ENCODE measurements at regions not wholly inside any gene's neighbourhood (a gene's known extent, or its start where the extent isn't known, plus 50 kb on each side); places are given as distances from the start of the nearest gene placed in this dataset.

DNA sequence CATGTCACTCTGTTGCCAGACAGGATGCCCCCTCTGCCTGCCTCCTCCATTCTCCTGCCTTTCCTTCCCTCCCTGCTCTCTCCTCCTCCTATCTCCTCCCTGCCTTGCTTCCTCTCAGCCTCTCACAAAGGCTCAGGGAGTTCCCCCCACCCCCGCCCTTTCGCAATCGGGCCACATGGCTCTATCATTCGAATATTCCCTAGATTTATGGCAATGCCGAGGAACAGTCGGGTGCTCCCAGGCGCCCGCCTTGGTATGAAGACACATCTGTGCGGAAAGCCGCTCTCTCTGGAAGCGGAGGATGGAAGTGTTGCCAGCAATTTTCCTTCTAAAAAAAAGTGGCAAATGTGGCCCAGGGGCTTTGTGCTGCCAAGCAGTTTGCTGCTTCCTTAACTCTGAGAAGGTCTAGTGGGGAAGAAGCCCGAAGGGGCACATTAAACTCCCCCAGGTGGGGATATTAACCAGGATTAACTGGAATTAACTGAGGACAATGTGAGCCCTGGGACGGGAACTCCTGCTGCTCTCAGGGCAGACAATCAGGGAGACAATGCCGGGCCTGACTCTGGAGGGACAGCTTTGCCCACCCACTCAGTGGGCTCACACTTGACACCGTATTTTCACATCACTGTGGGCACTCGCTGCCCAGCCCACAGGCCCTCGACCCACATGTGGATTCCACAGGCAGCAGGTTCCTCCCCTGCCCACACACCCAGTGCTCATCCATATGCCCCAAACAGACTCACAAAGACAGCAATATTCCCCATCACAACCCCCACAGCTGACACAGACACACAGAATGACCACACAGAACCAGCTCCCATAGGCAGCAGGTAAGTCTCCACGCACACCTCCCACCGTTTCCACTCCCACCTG is 88.4 kb upstream of the SMNDC1 start:
- intact Hi-C loops (cut with DNase I; ENCODE audit: low total_unique reads): no loop called here
- TF ChIP-seq POLR2AphosphoS5 (IDR thresholded peaks at IDR 0.05): peak in 2 of 3 donors; percentile 6 to 30
- TF ChIP-seq EP300 (IDR thresholded peaks at IDR 0.05; ENCODE audit: low read depth): no peak
- Histone ChIP-seq H3K27me3 (no peaks in the 10 kb centered on the region), H3K4me3 (no peak overlapping the region), H3K9me3 (no peaks in the 10 kb centered on the region), H3K36me3 (no peaks in the 10 kb centered on the region), H3K4me1 (peaks cover 20 to 44% (median 29%) of the 10 kb centered on the region in 4 donors), H3K27ac (peak overlapping the region in 1 of 4 donors; percentile 39)
- peak; percentile 58 for DNase-seq
- in situ Hi-C loops (cut with MboI; ENCODE audit: low pct_ligation_motif_present in 1 of 4, low pct_unique_long_range_greater_than_20kb in 1 of 4, low sequenced_read_pairs in 3 of 4): no loop called here
- WGBS, 2 donors (ENCODE audit: low coverage in 1 of 2): 40 to 45% methylated on average over 1 to 19 of the region's 19 CpGs

DNA sequence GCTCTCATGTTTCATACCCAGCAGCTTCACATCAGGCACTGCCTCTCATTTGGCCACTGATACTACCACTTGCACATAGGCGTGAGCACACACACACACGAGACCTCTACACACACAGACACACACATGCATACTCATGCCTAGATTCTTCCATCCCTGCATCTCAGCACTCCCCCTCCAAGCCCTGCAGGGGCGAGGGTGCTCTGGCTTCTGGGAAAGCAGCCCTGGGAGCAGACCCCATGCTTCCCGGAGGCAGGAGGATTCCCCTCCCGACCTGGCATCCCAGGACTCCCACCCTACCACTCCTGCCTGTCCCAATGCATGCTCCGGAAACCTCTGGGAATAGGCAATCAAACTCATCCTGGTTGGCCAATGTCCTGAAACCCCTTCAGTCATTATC is 89.1 kb upstream of the SMNDC1 start:
- H3K36me3 ChIP-seq: no peaks in the 10 kb centered on the region
- H3K4me1 ChIP-seq: peaks cover 20 to 51% (median 36%) of the 10 kb centered on the region in 4 donors
- intact Hi-C loops (cut with DNase I; ENCODE audit: low total_unique reads): no loop called here
- no peak overlapping the region for H3K4me3 ChIP-seq
- no peak for DNase-seq
- TF ChIP-seq EP300 (IDR thresholded peaks at IDR 0.05; ENCODE audit: low read depth) (no peak), POLR2AphosphoS5 (IDR thresholded peaks at IDR 0.05) (no peak), POLR2A (IDR thresholded peaks at IDR 0.05) (no peak)
- TF ChIP-seq, protein P1, sequence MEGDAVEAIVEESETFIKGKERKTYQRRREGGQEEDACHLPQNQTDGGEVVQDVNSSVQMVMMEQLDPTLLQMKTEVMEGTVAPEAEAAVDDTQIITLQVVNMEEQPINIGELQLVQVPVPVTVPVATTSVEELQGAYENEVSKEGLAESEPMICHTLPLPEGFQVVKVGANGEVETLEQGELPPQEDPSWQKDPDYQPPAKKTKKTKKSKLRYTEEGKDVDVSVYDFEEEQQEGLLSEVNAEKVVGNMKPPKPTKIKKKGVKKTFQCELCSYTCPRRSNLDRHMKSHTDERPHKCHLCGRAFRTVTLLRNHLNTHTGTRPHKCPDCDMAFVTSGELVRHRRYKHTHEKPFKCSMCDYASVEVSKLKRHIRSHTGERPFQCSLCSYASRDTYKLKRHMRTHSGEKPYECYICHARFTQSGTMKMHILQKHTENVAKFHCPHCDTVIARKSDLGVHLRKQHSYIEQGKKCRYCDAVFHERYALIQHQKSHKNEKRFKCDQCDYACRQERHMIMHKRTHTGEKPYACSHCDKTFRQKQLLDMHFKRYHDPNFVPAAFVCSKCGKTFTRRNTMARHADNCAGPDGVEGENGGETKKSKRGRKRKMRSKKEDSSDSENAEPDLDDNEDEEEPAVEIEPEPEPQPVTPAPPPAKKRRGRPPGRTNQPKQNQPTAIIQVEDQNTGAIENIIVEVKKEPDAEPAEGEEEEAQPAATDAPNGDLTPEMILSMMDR (IDR thresholded peaks at IDR 0.05): no peak
- WGBS, 2 donors (ENCODE audit: low coverage in 1 of 2): 97% methylated on average over 6 of the region's 6 CpGs; no CpG with 5 or more reads in 1 of the 2 donors
- no peaks in the 10 kb centered on the region for H3K27me3 ChIP-seq
- no peak overlapping the region for H3K27ac ChIP-seq
- in situ Hi-C loops (cut with MboI; ENCODE audit: low pct_ligation_motif_present in 1 of 4, low pct_unique_long_range_greater_than_20kb in 1 of 4, low sequenced_read_pairs in 3 of 4): no loop called here
- no peaks in the 10 kb centered on the region for H3K9me3 ChIP-seq

DNA sequence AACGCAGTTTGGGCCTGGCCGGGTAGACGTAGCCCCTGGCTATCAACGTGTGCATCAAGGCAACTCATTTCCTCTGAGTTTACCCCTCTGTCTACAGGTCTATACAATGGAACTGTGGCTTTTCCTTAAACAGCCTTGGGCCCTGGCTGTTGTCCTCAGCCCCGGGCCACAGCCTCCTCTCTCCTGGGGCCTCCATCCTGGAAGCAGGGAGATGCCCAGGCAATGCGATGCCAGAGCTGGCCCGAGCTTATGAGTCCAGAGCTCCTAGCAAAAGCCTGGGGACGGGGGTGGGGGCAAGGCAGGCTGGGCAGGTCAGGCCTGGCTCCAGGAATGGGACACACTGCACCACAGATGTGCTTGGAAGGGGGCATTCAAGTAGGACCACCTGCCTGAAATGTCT is 89.6 kb upstream of the SMNDC1 start:
- Histone ChIP-seq H3K9me3 (no peaks in the 10 kb centered on the region), H3K36me3 (no peaks in the 10 kb centered on the region), H3K4me3 (no peak overlapping the region), H3K27ac (no peak overlapping the region), H3K27me3 (no peaks in the 10 kb centered on the region), H3K4me1 (peaks cover 22 to 55% (median 40%) of the 10 kb centered on the region in 4 donors)
- in situ Hi-C loops (cut with MboI; ENCODE audit: low pct_ligation_motif_present in 1 of 4, low pct_unique_long_range_greater_than_20kb in 1 of 4, low sequenced_read_pairs in 3 of 4) (no loop called here), intact Hi-C loops (cut with DNase I; ENCODE audit: low total_unique reads) (no loop called here)
- 80% methylated on average over 6 of the region's 8 CpGs; no CpG with 5 or more reads in 1 of the 2 donors for WGBS, 2 donors (ENCODE audit: low coverage in 1 of 2)
- TF ChIP-seq POLR2AphosphoS5 (IDR thresholded peaks at IDR 0.05) (no peak), POLR2A (IDR thresholded peaks at IDR 0.05) (no peak), EP300 (IDR thresholded peaks at IDR 0.05; ENCODE audit: low read depth) (no peak)
- TF ChIP-seq, protein P1 (IDR thresholded peaks at IDR 0.05): no peak
- no peak for DNase-seq

DNA sequence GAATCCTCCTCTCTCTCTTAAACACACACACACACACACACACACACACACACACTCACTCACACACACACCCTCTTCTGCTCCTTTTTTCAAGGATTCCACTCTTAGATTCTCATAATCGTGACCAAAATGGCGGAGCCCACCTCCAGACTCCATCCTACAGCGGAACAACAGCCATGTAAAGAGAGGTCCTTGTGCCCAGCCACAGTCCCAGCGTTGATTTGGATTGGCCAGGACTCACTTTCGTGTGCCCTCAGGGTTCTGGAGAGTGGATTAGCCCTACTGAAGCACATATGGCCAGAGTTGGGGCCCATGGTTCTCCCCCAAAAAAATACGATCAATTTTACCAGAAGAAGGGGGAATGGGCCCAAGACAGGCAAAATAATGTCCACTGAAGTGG is 90.2 kb upstream of the SMNDC1 start:
- Histone ChIP-seq H3K4me1 (peaks cover 28 to 61% (median 41%) of the 10 kb centered on the region in 4 donors), H3K27me3 (no peaks in the 10 kb centered on the region), H3K36me3 (no peaks in the 10 kb centered on the region), H3K4me3 (no peak overlapping the region), H3K27ac (peak overlapping the region; percentile 56 to 75 (median 68)), H3K9me3 (no peaks in the 10 kb centered on the region)
- in situ Hi-C loops (cut with MboI; ENCODE audit: low pct_ligation_motif_present in 1 of 4, low pct_unique_long_range_greater_than_20kb in 1 of 4, low sequenced_read_pairs in 3 of 4) (no loop called here), intact Hi-C loops (cut with DNase I; ENCODE audit: low total_unique reads) (no loop called here)
- TF ChIP-seq POLR2A (IDR thresholded peaks at IDR 0.05) (no peak), POLR2AphosphoS5 (IDR thresholded peaks at IDR 0.05) (no peak), EP300 (IDR thresholded peaks at IDR 0.05; ENCODE audit: low read depth) (no peak)
- TF ChIP-seq, protein P1 (IDR thresholded peaks at IDR 0.05): no peak
- 98 to 100% methylated on average over 3 to 6 of the region's 6 CpGs for WGBS, 2 donors (ENCODE audit: low coverage in 1 of 2)
- DNase-seq: no peak
